VCaP (cell line): ENCODE measurements at regions not wholly inside any gene's neighbourhood (a gene's known extent, or its start where the extent isn't known, plus 50 kb on each side); places are given as distances from the start of the nearest gene placed in this dataset.

Source experiments
- H3K27ac ChIP-seq: fragments of 450-650 bp; 2 replicates; pipeline ENCODE4 v1.5.1; 2017
- CTCF ChIP-seq: fragments of 450-650 bp; conservative IDR thresholded peaks from 2 replicates; pipeline ENCODE4 v1.5.1; 2017; ENCODE audit warnings: mild to moderate bottlenecking, moderate library complexity

- no peak for TF ChIP-seq CTCF
- no peak overlapping the region for H3K27ac ChIP-seq
Measured at GRCh38 chr5:171700318-171700912, 85.2 kb upstream of the SMIM23 start.

DNA sequence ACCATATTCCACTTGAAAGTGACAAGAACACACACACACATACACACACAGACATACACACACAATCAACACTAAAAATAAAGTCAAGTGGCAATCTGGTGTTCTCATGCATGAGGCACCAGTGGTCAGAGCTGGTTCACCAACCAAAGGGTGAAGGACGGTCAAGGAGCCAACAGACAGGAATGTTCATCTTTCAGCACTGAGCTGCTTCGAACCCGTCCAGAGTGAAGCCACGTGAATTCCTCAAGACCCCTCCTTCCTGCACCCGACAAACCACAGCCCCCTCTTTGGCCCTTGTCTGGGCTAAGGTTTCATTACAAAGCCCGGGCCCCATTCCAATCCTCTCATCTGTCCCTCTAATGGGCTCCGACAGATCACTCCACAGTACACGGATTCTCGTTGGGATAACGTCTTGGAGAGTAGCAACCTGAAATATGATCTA is 84.5 kb upstream of the SMIM23 start:
- H3K27ac ChIP-seq = no peak overlapping the region
- TF ChIP-seq CTCF = no peak

GRCh38 chr5:171702135-171702770 is 83.4 kb upstream of the SMIM23 start:
- TF ChIP-seq CTCF = no peak
- no peak overlapping the region for H3K27ac ChIP-seq

- TF ChIP-seq CTCF = no peak
- no peak overlapping the region for H3K27ac ChIP-seq
Measured at GRCh38 chr5:171703146-171703545, 82.5 kb upstream of the SMIM23 start.

DNA sequence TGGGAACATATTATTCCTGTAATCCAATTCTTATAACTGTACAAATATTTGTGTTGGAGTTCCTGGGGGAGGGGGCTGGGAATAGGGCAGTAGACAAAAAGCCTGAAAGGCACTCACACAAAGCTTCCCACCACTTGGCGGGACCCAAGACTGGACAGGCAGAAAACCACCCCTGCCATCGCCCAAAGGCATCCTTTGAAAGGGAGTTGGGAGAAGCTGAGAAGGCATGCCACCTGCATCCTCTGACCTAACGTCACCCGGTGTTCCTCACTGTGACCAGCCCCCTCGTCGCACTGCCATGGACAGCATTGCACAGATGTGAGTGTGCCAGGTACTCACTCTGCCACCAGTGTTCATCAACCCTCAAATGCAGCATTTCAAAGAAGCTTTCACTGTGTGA is 80.6 kb upstream of the SMIM23 start:
- TF ChIP-seq CTCF = no peak
- no peak overlapping the region for H3K27ac ChIP-seq

DNA sequence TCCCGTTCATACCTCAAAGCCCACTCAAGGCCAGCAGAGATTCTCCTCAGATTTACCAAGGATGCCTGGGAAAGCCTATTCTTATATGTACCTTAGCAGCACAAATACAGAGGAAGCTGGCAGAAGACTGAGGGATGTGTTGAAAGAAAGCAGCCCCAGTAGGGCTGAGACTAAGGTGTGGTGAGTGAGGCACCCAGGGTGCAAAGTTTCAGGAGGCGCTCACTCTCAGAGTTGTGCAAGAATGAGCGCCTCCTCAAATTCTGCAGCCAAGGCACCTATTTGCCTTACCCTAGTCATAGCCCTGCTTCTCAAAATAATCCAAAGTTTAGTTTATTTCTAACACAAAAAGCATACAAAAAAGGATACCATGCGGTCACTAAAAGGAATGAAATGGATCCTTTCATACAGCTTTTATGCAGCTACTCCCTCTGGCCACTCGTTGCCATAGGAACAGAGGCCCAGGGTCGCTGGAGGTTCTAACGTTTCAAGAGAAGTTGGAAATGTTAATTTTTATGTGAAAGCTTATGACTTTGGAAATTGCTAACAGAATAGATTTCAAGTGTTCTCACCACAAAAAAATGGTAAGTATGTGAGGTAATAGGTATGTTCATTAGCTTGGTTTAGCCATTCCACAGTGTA is 79.7 kb upstream of the SMIM23 start:
- no peak for TF ChIP-seq CTCF
- no peak overlapping the region for H3K27ac ChIP-seq

GRCh38 chr5:171706736-171707441 is 78.7 kb upstream of the SMIM23 start:
- no peak for TF ChIP-seq CTCF

More at GRCh38 chr5:171706736-171707441, 78.7 kb upstream of the SMIM23 start:
- no peak overlapping the region for H3K27ac ChIP-seq
